ENCODE measurements at regions not wholly inside any gene's neighbourhood (a gene's known extent, or its start where the extent isn't known, plus 50 kb on each side); places are given as distances from the start of the nearest gene placed in this dataset.

GRCh38 chr4:1494416-1495315 lies 88.4 kb upstream of the NKX1-1 start:
- no peak for TF ChIP-seq CTCF (conservative IDR thresholded peaks at IDR 0.05; ENCODE audit: low read depth, low read length)
- TF ChIP-seq EZH2 (IDR thresholded peaks at IDR 0.05; ENCODE audit: borderline replicate concordance, low read depth, low read length, poor library complexity, severe bottlenecking), result no peak

All from A673 (cell line).